Kidney (tissue), 13 donors: ENCODE measurements at regions not wholly inside any gene's neighbourhood (a gene's known extent, or its start where the extent isn't known, plus 50 kb on each side); places are given as distances from the start of the nearest gene placed in this dataset.
A peak's percentile ranks its signal among the peaks of the same experiment; 100 is the strongest.

ENCODE experiments used
- DNase-seq, 5 donors: peaks; one replicate each; pipeline ENCODE4 v3.0.0-alpha.2; 2013 to 2020
- FAIRE-seq: peaks from 2 replicates; lab custom pipeline; 2012; peaks lifted over from hg19 to GRCh38; lab: Jason Lieb, UNC
- H3K27ac ChIP-seq, 2 donors: one replicate each; pipeline ENCODE4 v1.7.0; 2013; ENCODE audit warnings: low read depth in 2 of 2, low read length in 2 of 2, inconsistent platforms in 1 of 2
- H3K27me3 ChIP-seq: one replicate; pipeline ENCODE4 v1.7.1; 2013; ENCODE audit warnings: low read length, inconsistent platforms; ENCODE audit not compliant: control insufficient read depth, insufficient read depth
- H3K36me3 ChIP-seq, 3 donors: one replicate each; pipeline versions ENCODE4 v1.7.0 to v1.7.1; 2013; ENCODE audit warnings: low read length in 3 of 3, control low read depth in 1 of 3, inconsistent platforms in 1 of 3; ENCODE audit not compliant: insufficient read depth in 3 of 3, control insufficient read depth in 2 of 3
- H3K4me1 ChIP-seq, 3 donors: one replicate each; pipeline versions ENCODE4 v1.7.0 to v1.7.1; 2013; ENCODE audit warnings: low read length in 3 of 3, inconsistent platforms in 1 of 3, low read depth in 1 of 3; ENCODE audit not compliant: control insufficient read depth in 2 of 3, insufficient read depth in 2 of 3
- H3K4me3 ChIP-seq, 3 donors: one replicate each; pipeline versions ENCODE4 v1.7.0 to v1.8.1; 2013; ENCODE audit warnings: low read length in 3 of 3, control low read depth in 1 of 3, inconsistent platforms in 1 of 3
- H3K9ac ChIP-seq, 3 donors: one replicate each; pipeline versions ENCODE4 v1.7.0 to v1.7.1; 2013; ENCODE audit warnings: low read length in 3 of 3, control low read depth in 1 of 3, inconsistent platforms in 1 of 3
- H3K9me3 ChIP-seq, 3 donors: one replicate each; pipeline versions ENCODE4 v1.7.0 to v1.7.1; 2013; ENCODE audit warnings: low read length in 3 of 3, control low read depth in 1 of 3, inconsistent platforms in 1 of 3; ENCODE audit not compliant: control insufficient read depth in 2 of 3, insufficient read depth in 1 of 3
- intact Hi-C: fragments of 100-400 bp; cut with DNase I; formaldehyde crosslinking; loops from one replicate; pipeline ENCODE4 v1.11.1; 2022
- TF ChIP-seq, protein P1 (sequence below): IDR thresholded peaks from 3 replicates; pipeline ENCODE4 v1.5.1; 2012; ENCODE audit warnings: mild to moderate bottlenecking, moderate library complexity, borderline replicate concordance; ENCODE audit not compliant: insufficient read depth; ENCODE audit errors: extremely low read depth
- donor health status: control.
- donor health status: control.
- donor health status: control.
- donor health status: control.
- donor health status: control.
- donor health status: DM: yes; HTN: yes; CAD: no.
- donor health status: Normal renal cell carcinoma (clear cell type).

DNA sequence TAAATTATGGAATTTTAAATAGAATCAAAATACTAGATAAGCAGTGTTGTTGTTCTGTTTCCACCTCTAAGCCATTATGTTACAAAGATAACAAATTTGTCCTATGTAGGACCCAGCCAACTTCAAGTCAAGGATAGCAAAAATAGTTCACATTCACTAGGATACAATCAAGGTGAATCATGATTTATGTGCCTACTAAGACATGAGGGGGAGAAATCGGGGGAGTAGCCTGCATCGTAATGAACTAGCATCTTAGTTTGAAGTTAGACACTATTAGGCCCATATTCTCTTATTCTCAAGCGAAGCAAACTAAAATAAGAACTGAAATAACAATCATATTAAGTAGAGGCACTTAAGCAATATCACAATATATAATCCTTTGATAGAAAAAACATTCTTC lies 779.4 kb upstream of the PCDH9 start:
- H3K4me3 ChIP-seq = no peak overlapping the region
- no peaks in the 10 kb centered on the region for H3K4me1 ChIP-seq
- TF ChIP-seq, protein P1, sequence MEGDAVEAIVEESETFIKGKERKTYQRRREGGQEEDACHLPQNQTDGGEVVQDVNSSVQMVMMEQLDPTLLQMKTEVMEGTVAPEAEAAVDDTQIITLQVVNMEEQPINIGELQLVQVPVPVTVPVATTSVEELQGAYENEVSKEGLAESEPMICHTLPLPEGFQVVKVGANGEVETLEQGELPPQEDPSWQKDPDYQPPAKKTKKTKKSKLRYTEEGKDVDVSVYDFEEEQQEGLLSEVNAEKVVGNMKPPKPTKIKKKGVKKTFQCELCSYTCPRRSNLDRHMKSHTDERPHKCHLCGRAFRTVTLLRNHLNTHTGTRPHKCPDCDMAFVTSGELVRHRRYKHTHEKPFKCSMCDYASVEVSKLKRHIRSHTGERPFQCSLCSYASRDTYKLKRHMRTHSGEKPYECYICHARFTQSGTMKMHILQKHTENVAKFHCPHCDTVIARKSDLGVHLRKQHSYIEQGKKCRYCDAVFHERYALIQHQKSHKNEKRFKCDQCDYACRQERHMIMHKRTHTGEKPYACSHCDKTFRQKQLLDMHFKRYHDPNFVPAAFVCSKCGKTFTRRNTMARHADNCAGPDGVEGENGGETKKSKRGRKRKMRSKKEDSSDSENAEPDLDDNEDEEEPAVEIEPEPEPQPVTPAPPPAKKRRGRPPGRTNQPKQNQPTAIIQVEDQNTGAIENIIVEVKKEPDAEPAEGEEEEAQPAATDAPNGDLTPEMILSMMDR = no peak
- H3K27ac ChIP-seq = no peak overlapping the region
- no peak for FAIRE-seq
- no peaks in the 10 kb centered on the region for H3K27me3 ChIP-seq
- peak in 2 of 5 donors; percentile 4 to 9 for DNase-seq
- H3K36me3 ChIP-seq = no peaks in the 10 kb centered on the region
- no peaks in the 10 kb centered on the region for H3K9me3 ChIP-seq
- intact Hi-C loops = no loop called here
- H3K9ac ChIP-seq = no peak overlapping the region

DNA sequence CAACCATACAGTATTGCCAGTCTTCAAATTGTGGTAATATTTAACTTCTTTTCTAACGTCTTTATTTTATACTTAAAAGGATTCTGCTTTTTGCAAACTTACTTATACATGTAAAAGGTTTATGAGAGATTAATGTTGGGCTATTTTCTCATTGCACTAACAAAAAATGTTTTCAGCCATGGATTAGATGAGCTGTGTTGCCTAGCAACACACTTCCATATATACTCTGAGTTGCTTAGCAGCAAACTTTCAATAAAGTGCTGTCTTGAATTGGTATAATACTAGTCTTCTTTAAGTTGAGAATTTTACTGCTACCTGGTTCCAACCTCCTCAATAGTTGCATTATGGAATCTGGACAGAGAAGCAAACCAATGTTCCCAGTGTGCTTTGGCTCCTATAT lies 777.4 kb upstream of the PCDH9 start:
- intact Hi-C loops = no loop called here
- FAIRE-seq (no peak), DNase-seq (no peak)
- peaks cover 0 to 1% (median 0%) of the 10 kb centered on the region in 3 donors for H3K9me3 ChIP-seq
- H3K4me3 ChIP-seq = no peak overlapping the region
- no peaks in the 10 kb centered on the region for H3K36me3 ChIP-seq
- TF ChIP-seq, protein P1 = no peak
- no peaks in the 10 kb centered on the region for H3K27me3 ChIP-seq
- H3K4me1 ChIP-seq = no peaks in the 10 kb centered on the region
- H3K27ac ChIP-seq = no peak overlapping the region
- no peak overlapping the region for H3K9ac ChIP-seq

DNA sequence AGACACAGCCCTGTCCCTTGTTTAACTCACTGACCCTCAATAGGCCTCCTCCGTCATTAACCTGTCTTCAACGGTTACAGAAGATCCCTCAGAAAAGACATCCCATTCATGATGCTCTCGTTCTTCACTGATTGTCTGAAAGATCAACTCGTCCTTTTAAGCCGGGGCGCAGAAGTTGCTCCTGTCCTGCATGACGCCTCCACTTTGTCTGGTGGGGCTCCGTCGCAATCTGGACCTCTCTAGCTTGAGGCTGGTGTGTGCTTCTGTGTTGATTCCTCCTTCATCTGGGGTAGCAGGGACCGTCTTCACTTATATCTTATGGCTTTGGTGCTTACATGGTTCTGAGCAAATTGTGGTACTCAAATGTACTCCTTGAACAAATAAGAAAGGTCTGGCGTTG lies 766.0 kb upstream of the PCDH9 start:
- Histone ChIP-seq H3K9ac (no peak overlapping the region), H3K27ac (no peak overlapping the region), H3K4me1 (no peaks in the 10 kb centered on the region), H3K27me3 (no peaks in the 10 kb centered on the region), H3K4me3 (no peak overlapping the region), H3K9me3 (no peaks in the 10 kb centered on the region), H3K36me3 (no peaks in the 10 kb centered on the region)
- peak in 1 of 5 donors; percentile 15 for DNase-seq
- TF ChIP-seq, protein P1 = no peak
- no peak for FAIRE-seq
- intact Hi-C loops = no loop called here

DNA sequence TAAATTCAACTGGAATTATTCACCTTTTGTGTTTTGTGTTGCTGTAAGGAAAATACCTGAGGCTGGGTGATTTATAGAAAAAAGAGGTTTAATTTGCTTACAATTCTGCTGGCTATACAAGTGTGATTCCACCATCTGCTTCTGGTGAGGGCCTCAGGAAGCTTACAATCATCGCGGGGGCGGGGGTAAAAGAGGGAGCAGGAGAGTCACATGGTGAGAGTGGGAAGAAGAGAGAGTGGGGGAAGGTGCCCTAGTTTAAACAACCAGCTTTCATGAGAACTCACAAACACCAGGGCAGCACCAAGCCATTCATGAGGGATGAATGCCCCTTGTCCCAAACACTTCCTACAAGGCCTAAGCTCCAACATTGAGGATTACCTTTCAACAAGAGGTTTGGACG lies 760.7 kb upstream of the PCDH9 start:
- H3K9ac ChIP-seq = no peak overlapping the region
- DNase-seq = no peak
- H3K36me3 ChIP-seq = no peaks in the 10 kb centered on the region
- TF ChIP-seq, protein P1 = no peak
- no peaks in the 10 kb centered on the region for H3K27me3 ChIP-seq
- intact Hi-C loops = no loop called here
- no peak for FAIRE-seq
- no peaks in the 10 kb centered on the region for H3K4me1 ChIP-seq
- no peaks in the 10 kb centered on the region for H3K9me3 ChIP-seq
- H3K27ac ChIP-seq = no peak overlapping the region
- no peak overlapping the region for H3K4me3 ChIP-seq
